ENCODE measurements at regions not wholly inside any gene's neighbourhood (a gene's known extent, or its start where the extent isn't known, plus 50 kb on each side); places are given as distances from the start of the nearest gene placed in this dataset.

GRCh38 chr2:221153226-221153625 is 418.9 kb downstream of the EPHA4 start:
- Histone ChIP-seq H3F3A (ENCODE audit: control insufficient read depth, insufficient read depth) (no peaks in the 10 kb centered on the region), H3K9me3 (ENCODE audit: control insufficient read depth, insufficient read depth, low read length) (no peaks in the 10 kb centered on the region), H3K4me2 (ENCODE audit: low read length) (no peak overlapping the region), H3K4me3 (ENCODE audit: low read length) (no peak overlapping the region), H3K36me3 (ENCODE audit: control insufficient read depth, low read length) (no peaks in the 10 kb centered on the region), H3K27ac (ENCODE audit: low read depth, low read length) (no peak overlapping the region), H3K9me2 (replicated peaks; ENCODE audit: control insufficient read depth, low read length) (no peaks in the 10 kb centered on the region), H3K4me1 (ENCODE audit: control insufficient read depth, low read length) (peaks cover 8% of the 10 kb centered on the region), H3K79me2 (ENCODE audit: control insufficient read depth, low read length) (no peaks in the 10 kb centered on the region), H3K27me3 (ENCODE audit: control insufficient read depth, low read length) (no peaks in the 10 kb centered on the region), H4K20me1 (ENCODE audit: control insufficient read depth, insufficient read depth, low read depth, low read length) (no peaks in the 10 kb centered on the region)
- TF ChIP-seq EZH2phosphoT487 (IDR thresholded peaks at IDR 0.05; ENCODE audit: borderline replicate concordance, low read length) (no peak), CTCF (IDR thresholded peaks at IDR 0.05; ENCODE audit: low read depth, low read length, poor library complexity, severe bottlenecking) (no peak)

GRCh38 chr2:221154176-221154575 is 417.9 kb downstream of the EPHA4 start:
- H3K9me2 ChIP-seq (replicated peaks; ENCODE audit: control insufficient read depth, low read length) = no peaks in the 10 kb centered on the region
- H4K20me1 ChIP-seq (ENCODE audit: control insufficient read depth, insufficient read depth, low read depth, low read length) = no peaks in the 10 kb centered on the region
- H3K9me3 ChIP-seq (ENCODE audit: control insufficient read depth, insufficient read depth, low read length) = no peaks in the 10 kb centered on the region
- no peaks in the 10 kb centered on the region for H3K36me3 ChIP-seq (ENCODE audit: control insufficient read depth, low read length)
- no peaks in the 10 kb centered on the region for H3F3A ChIP-seq (ENCODE audit: control insufficient read depth, insufficient read depth)
- no peaks in the 10 kb centered on the region for H3K27me3 ChIP-seq (ENCODE audit: control insufficient read depth, low read length)
- peaks cover 8% of the 10 kb centered on the region for H3K4me1 ChIP-seq (ENCODE audit: control insufficient read depth, low read length)
- H3K4me2 ChIP-seq (ENCODE audit: low read length) = no peak overlapping the region
- H3K79me2 ChIP-seq (ENCODE audit: control insufficient read depth, low read length) = no peaks in the 10 kb centered on the region
- TF ChIP-seq CTCF (IDR thresholded peaks at IDR 0.05; ENCODE audit: low read depth, low read length, poor library complexity, severe bottlenecking) = no peak
- H3K4me3 ChIP-seq (ENCODE audit: low read length) = no peak overlapping the region
- no peak overlapping the region for H3K27ac ChIP-seq (ENCODE audit: low read depth, low read length)

- H3K27ac ChIP-seq (ENCODE audit: low read depth, low read length) = no peak overlapping the region
- no peaks in the 10 kb centered on the region for H3K36me3 ChIP-seq (ENCODE audit: control insufficient read depth, low read length)
- no peaks in the 10 kb centered on the region for H4K20me1 ChIP-seq (ENCODE audit: control insufficient read depth, insufficient read depth, low read depth, low read length)
- peaks cover 4% of the 10 kb centered on the region for H3K4me1 ChIP-seq (ENCODE audit: control insufficient read depth, low read length)
- no peaks in the 10 kb centered on the region for H3K79me2 ChIP-seq (ENCODE audit: control insufficient read depth, low read length)
- H3K27me3 ChIP-seq (ENCODE audit: control insufficient read depth, low read length) = no peaks in the 10 kb centered on the region
- no peaks in the 10 kb centered on the region for H3K9me3 ChIP-seq (ENCODE audit: control insufficient read depth, insufficient read depth, low read length)
- no peaks in the 10 kb centered on the region for H3K9me2 ChIP-seq (replicated peaks; ENCODE audit: control insufficient read depth, low read length)
- H3K4me2 ChIP-seq (ENCODE audit: low read length) = no peak overlapping the region
- no peak overlapping the region for H3K4me3 ChIP-seq (ENCODE audit: low read length)
- TF ChIP-seq CTCF (IDR thresholded peaks at IDR 0.05; ENCODE audit: low read depth, low read length, poor library complexity, severe bottlenecking) (no peak), EZH2phosphoT487 (IDR thresholded peaks at IDR 0.05; ENCODE audit: borderline replicate concordance, low read length) (no peak)
- H3F3A ChIP-seq (ENCODE audit: control insufficient read depth, insufficient read depth) = no peaks in the 10 kb centered on the region
Measured at GRCh38 chr2:221156062-221156734, 415.9 kb downstream of the EPHA4 start.
